SU-DHL-6 (cell line): ENCODE measurements at regions not wholly inside any gene's neighbourhood (a gene's known extent, or its start where the extent isn't known, plus 50 kb on each side); places are given as distances from the start of the nearest gene placed in this dataset.

ENCODE experiments used
- H2AFZ ChIP-seq: fragments of 200-600 bp; sonication (generic); 2 replicates; pipeline ENCODE4 v1.6.1; 2014; ENCODE audit warnings: low read depth, mild to moderate bottlenecking, moderate library complexity, mixed read lengths, antibody characterized with exemption, low read length; ENCODE audit not compliant: severe bottlenecking
- H3F3A ChIP-seq: fragments of 200-600 bp; shearing (Covaris generic); 2 replicates; pipeline ENCODE4 v1.6.0; 2016; ENCODE audit warnings: antibody characterized with exemption, mild to moderate bottlenecking; ENCODE audit not compliant: insufficient read depth
- H3K27ac ChIP-seq: fragments of 200-600 bp; sonication (generic); 2 replicates; pipeline ENCODE4 v1.5.1; 2016; ENCODE audit warnings: low read depth, mild to moderate bottlenecking, low read length, moderate library complexity, mixed read lengths
- H3K27me3 ChIP-seq: fragments of 200-600 bp; sonication (generic), shearing (Covaris generic); 2 replicates; pipeline ENCODE4 v1.6.0; 2014; ENCODE audit warnings: mild to moderate bottlenecking, low read length
- H3K36me3 ChIP-seq: fragments of 200-600 bp; sonication (generic); 2 replicates; pipeline ENCODE4 v1.6.1; 2014; ENCODE audit warnings: mild to moderate bottlenecking, low read length, mixed read lengths
- H3K4me2 ChIP-seq: fragments of 300-600, 200-600 bp; shearing (Covaris generic), sonication (generic); 2 replicates; pipeline ENCODE4 v1.6.0; 2014; ENCODE audit warnings: low read length, low read depth, mild to moderate bottlenecking; ENCODE audit not compliant: poor library complexity, severe bottlenecking
- H3K4me3 ChIP-seq: fragments of 200-600 bp; sonication (generic); 2 replicates; pipeline ENCODE4 v1.5.1; 2014; ENCODE audit warnings: antibody characterized with exemption, low read length, mild to moderate bottlenecking, mixed read lengths; ENCODE audit not compliant: insufficient read depth, poor library complexity, severe bottlenecking
- H3K79me2 ChIP-seq: fragments of 200-600 bp; sonication (generic); 2 replicates; pipeline ENCODE4 v1.6.1; 2014; ENCODE audit warnings: mild to moderate bottlenecking, low read length, moderate library complexity; ENCODE audit not compliant: insufficient read depth
- H3K9ac ChIP-seq: fragments of 200-600 bp; sonication (generic); 2 replicates; pipeline ENCODE4 v1.7.0; 2014; ENCODE audit warnings: mild to moderate bottlenecking, low read length
- H3K9me2 ChIP-seq: fragments of 200-600 bp; sonication (generic); replicated peaks from 2 replicates; pipeline ENCODE4 v1.6.1; 2014; ENCODE audit warnings: low read length; ENCODE audit not compliant: insufficient read depth
- H3K9me3 ChIP-seq: fragments of 200-600 bp; sonication (generic); 2 replicates; pipeline ENCODE4 v1.6.1; 2014; ENCODE audit warnings: low read length, mixed read lengths; ENCODE audit not compliant: insufficient read depth
- H4K20me1 ChIP-seq: fragments of 200-600 bp; sonication (generic); 2 replicates; pipeline ENCODE4 v1.6.1; 2014; ENCODE audit warnings: low read depth, mild to moderate bottlenecking, antibody characterized with exemption, low read length, moderate library complexity, mixed read lengths
- EZH2phosphoT487 ChIP-seq: fragments of 200-600 bp; sonication (generic), shearing (Covaris generic); conservative IDR thresholded peaks from 2 replicates; pipeline ENCODE4 v1.6.1; 2018; ENCODE audit warnings: mild to moderate bottlenecking, antibody characterized with exemption, low read length, moderate library complexity, mixed read lengths
- TF ChIP-seq, protein P1 (sequence below): fragments of 200-600 bp; sonication (generic); IDR thresholded peaks from one replicate; pipeline ENCODE4 v1.5.1; 2017; ENCODE audit warnings: antibody characterized with exemption, mild to moderate bottlenecking, low read length, moderate library complexity; ENCODE audit not compliant: insufficient read depth, poor library complexity, severe bottlenecking

DNA sequence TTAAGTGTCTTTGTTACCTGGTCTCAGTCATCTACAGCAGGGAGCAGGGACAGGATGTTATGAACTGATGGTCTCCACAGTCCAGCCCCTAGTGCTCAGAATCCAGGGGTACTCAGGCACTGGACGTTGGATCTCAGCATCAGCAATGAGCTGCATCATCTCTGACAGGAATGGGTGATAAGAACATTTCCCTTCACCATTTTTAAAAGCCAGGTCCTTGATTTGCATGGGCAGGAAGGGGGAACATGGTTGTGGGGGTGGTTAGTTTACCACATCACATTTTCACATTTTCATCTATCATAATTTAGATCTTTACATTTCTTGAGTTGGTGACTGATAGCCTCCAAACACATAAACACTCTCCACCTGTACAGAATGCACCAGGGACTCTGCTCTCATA is 427.8 kb upstream of the NPVF start:
- Histone ChIP-seq H3K9me2 (0 out of 2 replicates have a peak, but pooled peaks cover 3% of the 10 kb centered on the region), H4K20me1 (no peaks in the 10 kb centered on the region), H3K27me3 (no peaks in the 10 kb centered on the region), H3K36me3 (no peaks in the 10 kb centered on the region), H3F3A (no peaks in the 10 kb centered on the region), H3K4me3 (no peak overlapping the region), H3K9me3 (no peaks in the 10 kb centered on the region), H3K4me2 (no peak overlapping the region), H3K79me2 (no peaks in the 10 kb centered on the region), H2AFZ (no peak overlapping the region), H3K9ac (no peak overlapping the region), H3K27ac (no peak overlapping the region)
- TF ChIP-seq EZH2phosphoT487 = no peak
- TF ChIP-seq, protein P1, sequence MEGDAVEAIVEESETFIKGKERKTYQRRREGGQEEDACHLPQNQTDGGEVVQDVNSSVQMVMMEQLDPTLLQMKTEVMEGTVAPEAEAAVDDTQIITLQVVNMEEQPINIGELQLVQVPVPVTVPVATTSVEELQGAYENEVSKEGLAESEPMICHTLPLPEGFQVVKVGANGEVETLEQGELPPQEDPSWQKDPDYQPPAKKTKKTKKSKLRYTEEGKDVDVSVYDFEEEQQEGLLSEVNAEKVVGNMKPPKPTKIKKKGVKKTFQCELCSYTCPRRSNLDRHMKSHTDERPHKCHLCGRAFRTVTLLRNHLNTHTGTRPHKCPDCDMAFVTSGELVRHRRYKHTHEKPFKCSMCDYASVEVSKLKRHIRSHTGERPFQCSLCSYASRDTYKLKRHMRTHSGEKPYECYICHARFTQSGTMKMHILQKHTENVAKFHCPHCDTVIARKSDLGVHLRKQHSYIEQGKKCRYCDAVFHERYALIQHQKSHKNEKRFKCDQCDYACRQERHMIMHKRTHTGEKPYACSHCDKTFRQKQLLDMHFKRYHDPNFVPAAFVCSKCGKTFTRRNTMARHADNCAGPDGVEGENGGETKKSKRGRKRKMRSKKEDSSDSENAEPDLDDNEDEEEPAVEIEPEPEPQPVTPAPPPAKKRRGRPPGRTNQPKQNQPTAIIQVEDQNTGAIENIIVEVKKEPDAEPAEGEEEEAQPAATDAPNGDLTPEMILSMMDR = no peak

DNA sequence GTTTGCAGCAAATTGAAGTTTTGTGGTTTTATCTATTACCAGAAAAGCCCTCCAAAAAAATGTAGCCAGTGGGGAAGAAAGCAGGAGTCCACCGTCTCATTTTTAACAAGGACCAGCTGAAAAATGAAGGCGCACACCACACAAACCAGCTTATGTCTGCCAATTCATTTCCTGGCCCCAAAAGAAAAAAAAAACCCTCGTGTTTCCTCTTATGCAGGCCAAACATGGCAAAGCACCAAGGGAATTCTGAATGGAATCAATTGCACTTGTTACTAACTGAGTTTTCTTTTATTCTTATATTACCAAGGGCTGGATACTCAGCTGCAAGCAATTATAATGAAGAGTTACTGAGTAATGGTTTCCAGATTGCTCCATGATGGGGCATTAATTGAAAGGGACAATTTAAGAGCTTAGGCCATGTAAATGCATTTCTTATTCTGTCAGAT is 428.3 kb upstream of the NPVF start:
- Histone ChIP-seq H3K79me2 (no peaks in the 10 kb centered on the region), H3K27me3 (no peaks in the 10 kb centered on the region), H3K4me3 (no peak overlapping the region), H3F3A (no peaks in the 10 kb centered on the region), H3K4me2 (no peak overlapping the region), H4K20me1 (no peaks in the 10 kb centered on the region), H3K36me3 (no peaks in the 10 kb centered on the region), H2AFZ (no peak overlapping the region), H3K9me2 (0 out of 2 replicates have a peak, but pooled peaks cover 3% of the 10 kb centered on the region), H3K9ac (no peak overlapping the region), H3K27ac (no peak overlapping the region), H3K9me3 (no peaks in the 10 kb centered on the region)
- TF ChIP-seq, protein P1 = no peak
- no peak for TF ChIP-seq EZH2phosphoT487

DNA sequence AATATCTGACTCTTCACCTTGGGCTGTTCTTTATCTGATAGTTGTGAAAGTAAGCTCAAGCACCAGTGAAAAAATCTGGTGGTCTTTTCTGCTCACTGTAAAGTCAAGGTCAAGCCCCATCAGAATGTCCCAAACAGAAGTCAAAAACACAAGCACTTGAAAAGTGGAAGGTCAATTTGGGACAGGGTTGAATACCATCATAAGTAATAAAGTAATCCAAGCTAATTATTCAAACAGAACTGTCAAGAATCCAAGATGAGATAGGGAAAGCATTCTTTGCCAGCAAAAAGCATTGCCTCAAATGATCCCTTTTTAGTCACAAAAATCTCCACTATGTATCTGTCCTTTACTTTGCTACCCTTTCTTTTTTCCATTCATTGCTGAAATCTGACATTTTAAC is 430.1 kb upstream of the NPVF start:
- no peaks in the 10 kb centered on the region for H4K20me1 ChIP-seq
- no peak overlapping the region for H3K4me3 ChIP-seq
- TF ChIP-seq EZH2phosphoT487 = no peak
- TF ChIP-seq, protein P1 = no peak
- no peaks in the 10 kb centered on the region for H3F3A ChIP-seq
- H3K4me2 ChIP-seq = no peak overlapping the region
- H3K36me3 ChIP-seq = no peaks in the 10 kb centered on the region
- H3K9me3 ChIP-seq = no peaks in the 10 kb centered on the region
- no peak overlapping the region for H2AFZ ChIP-seq
- 0 out of 2 replicates have a peak, but pooled peaks cover under 1% of the 10 kb centered on the region for H3K9me2 ChIP-seq
- no peak overlapping the region for H3K27ac ChIP-seq
- H3K9ac ChIP-seq = no peak overlapping the region
- no peaks in the 10 kb centered on the region for H3K79me2 ChIP-seq
- no peaks in the 10 kb centered on the region for H3K27me3 ChIP-seq

DNA sequence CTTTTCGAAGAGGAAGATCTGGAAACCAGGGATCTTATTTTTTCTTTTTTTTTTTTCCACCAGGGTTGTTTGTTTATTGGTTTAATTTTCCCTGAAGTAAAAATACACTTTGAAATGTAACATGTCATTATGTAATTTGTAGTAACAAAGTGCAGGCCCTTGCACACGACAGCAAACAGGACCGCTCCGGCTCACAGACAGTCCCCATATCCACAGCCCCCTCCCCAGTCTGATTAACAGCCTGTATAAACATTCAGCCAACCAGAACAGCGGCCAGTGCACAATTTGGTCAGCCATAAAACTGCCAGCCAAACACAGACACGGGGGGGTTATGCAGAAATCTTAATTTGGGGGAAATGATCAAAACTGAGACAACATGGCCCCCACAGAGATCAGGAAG is 431.6 kb upstream of the NPVF start:
- no peaks in the 10 kb centered on the region for H3K27me3 ChIP-seq
- no peak overlapping the region for H3K9ac ChIP-seq
- no peak for TF ChIP-seq EZH2phosphoT487
- TF ChIP-seq, protein P1 = no peak
- H4K20me1 ChIP-seq = no peaks in the 10 kb centered on the region
- no peaks in the 10 kb centered on the region for H3K9me3 ChIP-seq
- H3F3A ChIP-seq = no peaks in the 10 kb centered on the region
- H3K4me3 ChIP-seq = no peak overlapping the region
- no peaks in the 10 kb centered on the region for H3K9me2 ChIP-seq
- no peak overlapping the region for H3K4me2 ChIP-seq
- no peak overlapping the region for H3K27ac ChIP-seq
- H3K79me2 ChIP-seq = no peaks in the 10 kb centered on the region
- H2AFZ ChIP-seq = no peak overlapping the region
- H3K36me3 ChIP-seq = no peaks in the 10 kb centered on the region
